ENCODE measurements at regions not wholly inside any gene's neighbourhood (a gene's known extent, or its start where the extent isn't known, plus 50 kb on each side); places are given as distances from the start of the nearest gene placed in this dataset.

DNA sequence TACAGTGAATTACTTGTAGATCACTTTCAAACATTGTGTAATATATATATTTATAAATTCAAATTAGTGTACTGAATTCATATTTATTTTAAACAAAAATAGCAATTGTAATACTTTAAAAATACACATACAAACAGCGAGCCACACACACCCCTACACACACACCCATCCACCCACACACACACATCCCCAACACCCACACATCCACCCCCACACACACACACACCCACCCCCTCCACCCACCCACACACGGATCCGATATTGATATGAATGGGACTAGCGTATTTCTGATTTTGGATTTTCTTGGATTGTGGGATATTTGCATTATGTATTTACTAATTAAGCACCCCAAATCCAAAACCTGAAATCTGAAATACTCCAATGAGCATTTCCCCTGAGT, 451.2 kb downstream of the PCDH7 start:
- DNase-seq (ENCODE audit: extremely low read depth, insufficient read length): no peak
- Histone ChIP-seq H3K4me3 (replicated peaks; ENCODE audit: low read depth, low read length) (no peak overlapping the region), H3K27me3 (replicated peaks; ENCODE audit: control insufficient read depth, insufficient read depth, low read length) (no peaks in the 10 kb centered on the region), H3K36me3 (ENCODE audit: control insufficient read depth, insufficient read depth, low read length) (no peaks in the 10 kb centered on the region)
- TF ChIP-seq, protein P1, sequence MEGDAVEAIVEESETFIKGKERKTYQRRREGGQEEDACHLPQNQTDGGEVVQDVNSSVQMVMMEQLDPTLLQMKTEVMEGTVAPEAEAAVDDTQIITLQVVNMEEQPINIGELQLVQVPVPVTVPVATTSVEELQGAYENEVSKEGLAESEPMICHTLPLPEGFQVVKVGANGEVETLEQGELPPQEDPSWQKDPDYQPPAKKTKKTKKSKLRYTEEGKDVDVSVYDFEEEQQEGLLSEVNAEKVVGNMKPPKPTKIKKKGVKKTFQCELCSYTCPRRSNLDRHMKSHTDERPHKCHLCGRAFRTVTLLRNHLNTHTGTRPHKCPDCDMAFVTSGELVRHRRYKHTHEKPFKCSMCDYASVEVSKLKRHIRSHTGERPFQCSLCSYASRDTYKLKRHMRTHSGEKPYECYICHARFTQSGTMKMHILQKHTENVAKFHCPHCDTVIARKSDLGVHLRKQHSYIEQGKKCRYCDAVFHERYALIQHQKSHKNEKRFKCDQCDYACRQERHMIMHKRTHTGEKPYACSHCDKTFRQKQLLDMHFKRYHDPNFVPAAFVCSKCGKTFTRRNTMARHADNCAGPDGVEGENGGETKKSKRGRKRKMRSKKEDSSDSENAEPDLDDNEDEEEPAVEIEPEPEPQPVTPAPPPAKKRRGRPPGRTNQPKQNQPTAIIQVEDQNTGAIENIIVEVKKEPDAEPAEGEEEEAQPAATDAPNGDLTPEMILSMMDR (IDR thresholded peaks at IDR 0.05; ENCODE audit: insufficient read depth, low read length, poor library complexity, severe bottlenecking): no peak

DNA sequence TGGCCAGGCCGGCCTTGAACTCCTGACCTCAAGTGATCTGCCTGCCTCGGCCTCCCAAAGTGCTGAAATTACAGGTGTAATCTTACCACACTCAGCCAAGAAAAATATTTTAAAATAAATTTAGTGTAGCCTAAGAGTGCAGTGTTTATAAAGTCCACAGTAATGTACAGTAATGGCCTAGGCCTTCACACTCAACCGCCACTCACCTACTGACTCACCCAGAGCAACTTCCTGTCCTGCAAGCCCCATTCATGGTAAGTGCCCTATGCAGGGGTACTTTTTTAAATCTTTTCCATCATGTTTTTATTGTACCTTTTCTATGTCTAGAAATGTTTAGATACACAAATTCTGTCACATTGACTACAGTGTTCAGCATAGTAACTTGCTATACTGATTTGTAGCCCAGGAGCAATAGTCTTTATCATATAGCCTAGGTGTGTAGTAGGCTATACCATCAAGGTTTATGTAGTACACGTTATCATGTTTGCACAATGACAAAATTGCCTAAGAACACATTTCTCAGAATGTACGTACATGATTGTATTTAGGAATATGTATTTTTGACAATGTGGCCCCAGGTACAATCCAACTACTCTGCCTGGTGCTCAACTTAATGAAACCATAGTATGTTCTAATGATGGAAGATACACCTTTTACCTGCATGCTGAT, 455.2 kb downstream of the PCDH7 start:
- DNase-seq (ENCODE audit: extremely low read depth, insufficient read length): no peak
- TF ChIP-seq, protein P1 (IDR thresholded peaks at IDR 0.05; ENCODE audit: insufficient read depth, low read length, poor library complexity, severe bottlenecking): no peak

DNA sequence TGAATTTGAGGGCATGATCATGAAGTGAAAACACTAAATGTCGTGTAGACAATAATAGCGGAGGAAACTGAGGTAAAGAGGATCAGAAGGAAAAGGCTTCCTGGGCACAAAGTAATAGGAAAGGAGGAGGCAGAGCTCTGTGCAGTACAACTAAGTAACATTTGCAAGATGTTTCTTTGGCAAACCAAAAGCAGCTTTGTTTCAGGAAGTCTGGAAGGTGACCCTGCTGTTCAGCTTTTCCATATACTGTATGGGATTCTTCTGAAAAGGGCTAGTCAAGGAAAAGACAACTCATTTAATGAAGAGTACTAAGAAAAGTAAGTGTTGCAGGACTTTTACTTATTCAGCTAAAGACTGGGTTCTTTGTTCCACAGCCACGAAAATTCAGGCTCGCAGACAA, 463.1 kb downstream of the PCDH7 start:
- H3K4me3 ChIP-seq (replicated peaks; ENCODE audit: low read depth, low read length): no peak overlapping the region
- H3K27me3 ChIP-seq (replicated peaks; ENCODE audit: control insufficient read depth, insufficient read depth, low read length): no peaks in the 10 kb centered on the region
- TF ChIP-seq, protein P1 (IDR thresholded peaks at IDR 0.05; ENCODE audit: insufficient read depth, low read length, poor library complexity, severe bottlenecking): no peak
- no peak for DNase-seq (ENCODE audit: extremely low read depth, insufficient read length)
- H3K36me3 ChIP-seq (ENCODE audit: control insufficient read depth, insufficient read depth, low read length): no peaks in the 10 kb centered on the region

More for the DNA sequence above, 455.2 kb downstream of the PCDH7 start:
- Histone ChIP-seq H3K27me3 (replicated peaks; ENCODE audit: control insufficient read depth, insufficient read depth, low read length) (no peaks in the 10 kb centered on the region), H3K4me3 (replicated peaks; ENCODE audit: low read depth, low read length) (no peak overlapping the region), H3K36me3 (ENCODE audit: control insufficient read depth, insufficient read depth, low read length) (no peaks in the 10 kb centered on the region)

DNA sequence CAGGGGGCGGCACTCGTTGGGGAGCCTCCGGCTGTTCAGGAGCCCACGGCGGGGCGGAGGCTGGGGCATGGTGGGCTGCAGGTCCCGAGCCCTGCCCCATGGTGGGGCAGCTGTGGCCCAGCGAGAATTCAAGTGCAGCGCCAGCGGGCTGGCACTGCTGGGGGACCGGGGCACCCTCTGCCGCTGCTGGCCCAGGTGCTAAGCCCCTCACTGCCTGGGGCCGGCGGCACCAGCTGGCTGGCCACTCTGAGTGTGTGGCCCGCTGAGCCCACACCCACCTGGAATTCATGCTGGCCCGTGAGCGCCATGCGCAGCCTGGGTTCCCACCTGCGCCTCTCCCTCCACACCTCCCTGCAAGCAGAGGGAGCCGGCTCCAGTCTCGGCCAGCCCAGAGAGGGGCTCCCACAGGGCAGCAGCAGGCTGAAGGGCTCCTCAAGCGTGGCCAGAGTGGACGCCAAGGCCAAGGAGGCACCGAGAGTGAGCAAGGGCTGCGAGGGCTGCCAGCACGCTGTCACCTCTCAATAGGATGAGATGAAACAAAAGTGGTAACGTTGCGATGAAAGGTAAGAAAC, 464.9 kb downstream of the PCDH7 start:
- TF ChIP-seq, protein P1 (IDR thresholded peaks at IDR 0.05; ENCODE audit: insufficient read depth, low read length, poor library complexity, severe bottlenecking): no peak
- Histone ChIP-seq H3K27me3 (replicated peaks; ENCODE audit: control insufficient read depth, insufficient read depth, low read length) (no peaks in the 10 kb centered on the region), H3K4me3 (replicated peaks; ENCODE audit: low read depth, low read length) (no peak overlapping the region), H3K36me3 (ENCODE audit: control insufficient read depth, insufficient read depth, low read length) (no peaks in the 10 kb centered on the region)
- no peak for DNase-seq (ENCODE audit: extremely low read depth, insufficient read length)

DNA sequence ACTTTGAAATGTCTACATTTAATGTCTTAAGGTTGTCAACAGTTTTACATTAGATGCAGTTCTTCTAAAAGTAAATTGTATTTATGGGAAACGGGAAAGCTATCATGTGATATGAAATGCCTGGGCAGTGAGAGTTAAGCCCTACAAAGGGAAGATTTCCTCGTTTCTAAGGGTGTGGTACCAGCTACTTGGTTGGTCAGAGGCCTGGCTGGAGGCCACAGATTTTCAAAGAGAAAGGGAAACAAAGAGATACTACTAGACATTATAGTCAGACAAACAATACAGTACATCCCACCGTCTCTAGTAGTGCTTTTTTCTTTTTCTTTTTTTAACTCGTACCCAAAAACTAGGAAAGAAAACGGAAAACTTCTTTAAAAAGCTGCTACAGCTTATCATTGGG, 467.8 kb downstream of the PCDH7 start:
- Histone ChIP-seq H3K36me3 (ENCODE audit: control insufficient read depth, insufficient read depth, low read length) (no peaks in the 10 kb centered on the region), H3K27me3 (replicated peaks; ENCODE audit: control insufficient read depth, insufficient read depth, low read length) (no peaks in the 10 kb centered on the region), H3K4me3 (replicated peaks; ENCODE audit: low read depth, low read length) (no peak overlapping the region)
- TF ChIP-seq, protein P1 (IDR thresholded peaks at IDR 0.05; ENCODE audit: insufficient read depth, low read length, poor library complexity, severe bottlenecking): no peak
- no peak for DNase-seq (ENCODE audit: extremely low read depth, insufficient read length)
